ENCODE measurements at regions not wholly inside any gene's neighbourhood (a gene's known extent, or its start where the extent isn't known, plus 50 kb on each side); places are given as distances from the start of the nearest gene placed in this dataset.

- TF ChIP-seq TEAD4 (IDR thresholded peaks at IDR 0.05; ENCODE audit: borderline replicate concordance, insufficient read depth) (no peak), RFX5 (IDR thresholded peaks at IDR 0.05; ENCODE audit: low read length) (no peak), SMC3 (IDR thresholded peaks at IDR 0.05; ENCODE audit: low read depth, low read length) (no peak), ELF1 (IDR thresholded peaks at IDR 0.05) (no peak), RAD21 (IDR thresholded peaks at IDR 0.05; ENCODE audit: low read length) (no peak), TCF12 (IDR thresholded peaks at IDR 0.05) (no peak)
- CTCF ChIA-PET: interaction anchor here (0.7 kb wide), 1 partner anchor 194 kb away, joined by 3 read pairs; no protein-coding TSS in a partner anchor
- Histone ChIP-seq H3K79me2 (ENCODE audit: insufficient read depth) (no peaks in the 10 kb centered on the region), H3K27me3 (ENCODE audit: insufficient read depth) (no peaks in the 10 kb centered on the region), H3K9ac (no peak overlapping the region), H3K36me3 (replicated peaks in 1 of 2; ENCODE audit: control insufficient read depth in 1 of 2, insufficient read depth in 2 of 2, low read length in 1 of 2) (no peaks in the 10 kb centered on the region), H2AFZ (ENCODE audit: low read depth) (no peak overlapping the region), H3K4me1 (ENCODE audit: control insufficient read depth in 1 of 2, insufficient read depth in 2 of 2, low read depth in 1 of 2, low read length in 1 of 2) (peaks cover 0 to 7% of the 10 kb centered on the region in 2 experiments; a peak in 1 of 4 replicates), H3F3A (replicated peaks; ENCODE audit: insufficient read depth) (no peaks in the 10 kb centered on the region), H3K4me2 (no peak overlapping the region), H3K9me2 (no peaks in the 10 kb centered on the region), H4K20me1 (ENCODE audit: insufficient read depth) (no peaks in the 10 kb centered on the region), H3K9me3 (no peaks in the 10 kb centered on the region), H3K27ac (ENCODE audit: low read depth in 2 of 2, low read length in 1 of 2) (no peak overlapping the region), H3K4me3 (ENCODE audit: low read depth in 2 of 2, low read length in 1 of 2) (no peak overlapping the region)
- POLR2A ChIA-PET: no interaction called here
- DNase-seq: no peak
- WGBS (ENCODE audit: low lambda C conversion rate): 8% methylated on average over 5 of the region's 5 CpGs
Observed at GRCh38 chr2:129301431-129301913, 678.0 kb upstream of the RAB6C start.

DNA sequence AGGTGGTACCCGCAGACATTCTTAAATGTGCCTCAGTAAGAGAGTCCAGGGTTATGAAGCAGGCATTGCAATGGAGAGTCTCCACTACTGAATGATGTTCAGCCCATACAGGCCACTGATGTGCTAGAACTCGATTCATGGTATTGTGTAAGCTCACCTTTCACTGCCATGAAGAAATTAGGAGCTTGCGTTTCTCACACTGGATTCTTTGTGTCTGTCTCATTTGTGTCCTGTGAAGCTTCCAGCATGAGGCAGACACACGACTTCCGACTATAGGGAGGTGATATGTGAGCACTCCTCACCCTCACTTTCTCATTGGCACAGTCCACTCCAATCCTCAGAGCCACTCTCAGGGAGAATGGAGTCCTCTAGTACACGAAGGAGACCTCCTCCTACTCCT lies 677.4 kb upstream of the RAB6C start:
- no peaks in the 10 kb centered on the region for H3K9me3 ChIP-seq
- 36% methylated on average over 6 of the region's 6 CpGs for WGBS (ENCODE audit: low lambda C conversion rate)
- no peak overlapping the region for H3K27ac ChIP-seq (ENCODE audit: low read depth in 2 of 2, low read length in 1 of 2)
- H3F3A ChIP-seq (replicated peaks; ENCODE audit: insufficient read depth): no peaks in the 10 kb centered on the region
- H3K4me2 ChIP-seq: no peak overlapping the region
- POLR2A ChIA-PET: no interaction called here
- no peak overlapping the region for H2AFZ ChIP-seq (ENCODE audit: low read depth)
- TF ChIP-seq EP300 (IDR thresholded peaks at IDR 0.05; ENCODE audit: borderline replicate concordance in 1 of 2, low read depth in 1 of 2, low read length in 1 of 2): no peak
- TF ChIP-seq USF2 (IDR thresholded peaks at IDR 0.05; ENCODE audit: borderline replicate concordance, low read depth, low read length): no peak
- TF ChIP-seq REST (IDR thresholded peaks at IDR 0.05; ENCODE audit: low read depth, low read length): no peak
- TF ChIP-seq CHD2 (IDR thresholded peaks at IDR 0.05; ENCODE audit: low read length, partially characterized antibody): no peak
- no peak for TF ChIP-seq IRF3 (IDR thresholded peaks at IDR 0.05; ENCODE audit: low read depth, low read length)
- no peak for TF ChIP-seq CTCF (IDR thresholded peaks at IDR 0.05)
- TF ChIP-seq GABPA (IDR thresholded peaks at IDR 0.05; ENCODE audit: low read depth): no peak
- no peak for TF ChIP-seq ELF1 (IDR thresholded peaks at IDR 0.05)
- no peak for TF ChIP-seq POLR2AphosphoS5 (IDR thresholded peaks at IDR 0.05; ENCODE audit: low read depth, low read length)
- no peak for TF ChIP-seq GATA2 (CRISPR knock-in tag; IDR thresholded peaks at IDR 0.05)
- no peak for TF ChIP-seq SIN3A (IDR thresholded peaks at IDR 0.05; ENCODE audit: borderline replicate concordance, low read depth, low read length)
- TF ChIP-seq TEAD4 (IDR thresholded peaks at IDR 0.05; ENCODE audit: borderline replicate concordance, insufficient read depth): no peak
- TF ChIP-seq TCF12 (IDR thresholded peaks at IDR 0.05): no peak
- TF ChIP-seq SMC3 (IDR thresholded peaks at IDR 0.05; ENCODE audit: low read depth, low read length): no peak
- no peak for TF ChIP-seq YY1 (IDR thresholded peaks at IDR 0.05; ENCODE audit: low read depth)
- TF ChIP-seq FOXJ3 (CRISPR knock-in tag; IDR thresholded peaks at IDR 0.05): no peak
- TF ChIP-seq RXRA (IDR thresholded peaks at IDR 0.05; ENCODE audit: borderline replicate concordance, low read depth): no peak
- TF ChIP-seq FOSL2 (IDR thresholded peaks at IDR 0.05; ENCODE audit: borderline replicate concordance, low read depth): no peak
- no peak for TF ChIP-seq RFX5 (IDR thresholded peaks at IDR 0.05; ENCODE audit: low read length)
- CTCF ChIA-PET: interaction anchor here (0.7 kb wide), 1 partner anchor 194 kb away, joined by 3 read pairs; no protein-coding TSS in a partner anchor
- H3K36me3 ChIP-seq (replicated peaks in 1 of 2; ENCODE audit: control insufficient read depth in 1 of 2, insufficient read depth in 2 of 2, low read length in 1 of 2): no peaks in the 10 kb centered on the region
- H3K79me2 ChIP-seq (ENCODE audit: insufficient read depth): no peaks in the 10 kb centered on the region
- H3K9me2 ChIP-seq: no peaks in the 10 kb centered on the region
- H3K27me3 ChIP-seq (ENCODE audit: insufficient read depth): no peaks in the 10 kb centered on the region
- no peak for DNase-seq
- no peaks in the 10 kb centered on the region for H4K20me1 ChIP-seq (ENCODE audit: insufficient read depth)
- H3K4me3 ChIP-seq (ENCODE audit: low read depth in 2 of 2, low read length in 1 of 2): no peak overlapping the region
- H3K9ac ChIP-seq: no peak overlapping the region
- H3K4me1 ChIP-seq (ENCODE audit: control insufficient read depth in 1 of 2, insufficient read depth in 2 of 2, low read depth in 1 of 2, low read length in 1 of 2): peaks cover 0 to 3% of the 10 kb centered on the region in 2 experiments; a peak in 1 of 4 replicates

Measured in SK-N-SH (cell line).